ENCODE measurements at regions not wholly inside any gene's neighbourhood (a gene's known extent, or its start where the extent isn't known, plus 50 kb on each side); places are given as distances from the start of the nearest gene placed in this dataset.
A peak's percentile ranks its signal among the peaks of the same experiment; 100 is the strongest.

- Histone ChIP-seq H4K91ac (ENCODE audit: insufficient read length, low read depth, low read length) (no peak overlapping the region), H2BK12ac (ENCODE audit: insufficient read length, low read depth, low read length) (no peak overlapping the region), H2BK15ac (ENCODE audit: low read depth, low read length) (no peak overlapping the region), H3K23me2 (ENCODE audit: insufficient read length, low read depth, low read length, poor library complexity, severe bottlenecking) (no peaks in the 10 kb centered on the region), H4K20me1 (ENCODE audit: control insufficient read depth, insufficient read depth, insufficient read length) (no peaks in the 10 kb centered on the region), H4K5ac (ENCODE audit: insufficient read length, low read depth, low read length) (no peak overlapping the region), H2BK120ac (ENCODE audit: low read depth, low read length, poor library complexity, severe bottlenecking) (no peak overlapping the region), H3K4me2 (ENCODE audit: insufficient read depth, insufficient read length, low read length) (no peak overlapping the region), H2BK20ac (ENCODE audit: low read depth, low read length, poor library complexity, severe bottlenecking) (no peak overlapping the region), H4K8ac (replicated peaks; ENCODE audit: insufficient read length, low read depth, low read length) (no peak overlapping the region), H3K56ac (ENCODE audit: insufficient read length, low read depth, low read length) (no peak overlapping the region), H3K27ac (ENCODE audit: insufficient read length, low read depth, low read length) (no peak overlapping the region), H3K18ac (ENCODE audit: insufficient read length, low read depth, low read length) (no peak overlapping the region), H3K4me1 (ENCODE audit: insufficient read depth, low read length) (no peaks in the 10 kb centered on the region), H3K14ac (ENCODE audit: insufficient read depth, low read length) (no peak overlapping the region), H3K4ac (ENCODE audit: low read depth, low read length) (no peak overlapping the region), H3K9me3 (ENCODE audit: control insufficient read depth, low read depth, low read length) (no peaks in the 10 kb centered on the region), H2AK5ac (ENCODE audit: insufficient read length, low read length) (no peak overlapping the region), H3K79me2 (ENCODE audit: insufficient read depth, low read length) (no peaks in the 10 kb centered on the region), H3K79me1 (ENCODE audit: insufficient read depth, low read depth, low read length, poor library complexity, severe bottlenecking) (no peaks in the 10 kb centered on the region), H3K9ac (ENCODE audit: extremely low read depth, insufficient read length, low read length) (no peak overlapping the region), H3T11ph (ENCODE audit: low read length) (no peak overlapping the region), H2AFZ (ENCODE audit: low read length) (no peak overlapping the region), H3K23ac (ENCODE audit: insufficient read length, low read depth, low read length) (no peak overlapping the region), H3K27me3 (ENCODE audit: insufficient read depth, low read length) (no peaks in the 10 kb centered on the region), H2BK5ac (ENCODE audit: insufficient read length, low read length) (no peak overlapping the region)
- Mint-ChIP-seq H3K4me3 (no peak overlapping the region), H3K27ac (no peak overlapping the region), H3K9me3 (peaks cover 11% of the 10 kb centered on the region in 2 experiments), H3K4me1 (peaks cover 0 to 5% of the 10 kb centered on the region in 2 experiments; a peak in 1 of 4 replicates), H3K36me3 (ENCODE audit: insufficient read depth in 1 of 3, low read depth in 3 of 3) (peaks cover 0 to 11% (median 2%) of the 10 kb centered on the region in 3 experiments; a peak in 3 of 7 replicates), H3K27me3 (ENCODE audit: low read depth) (peaks cover 7% of the 10 kb centered on the region; the same call in 1 of the 2 replicates)
- DNase-seq: peak; percentile 36
- TF ChIP-seq CTCF (conservative IDR thresholded peaks at IDR 0.05): peak; percentile 78
- WGBS (ENCODE audit: extremely low coverage, insufficient read length, low lambda C conversion rate): no CpG with 5 or more reads among the region's 2 CpGs
Observed at GRCh38 chr1:90133133-90133532, 138.2 kb downstream of the ZNF326 start.
